ENCODE measurements at regions not wholly inside any gene's neighbourhood (a gene's known extent, or its start where the extent isn't known, plus 50 kb on each side); places are given as distances from the start of the nearest gene placed in this dataset.

DNA sequence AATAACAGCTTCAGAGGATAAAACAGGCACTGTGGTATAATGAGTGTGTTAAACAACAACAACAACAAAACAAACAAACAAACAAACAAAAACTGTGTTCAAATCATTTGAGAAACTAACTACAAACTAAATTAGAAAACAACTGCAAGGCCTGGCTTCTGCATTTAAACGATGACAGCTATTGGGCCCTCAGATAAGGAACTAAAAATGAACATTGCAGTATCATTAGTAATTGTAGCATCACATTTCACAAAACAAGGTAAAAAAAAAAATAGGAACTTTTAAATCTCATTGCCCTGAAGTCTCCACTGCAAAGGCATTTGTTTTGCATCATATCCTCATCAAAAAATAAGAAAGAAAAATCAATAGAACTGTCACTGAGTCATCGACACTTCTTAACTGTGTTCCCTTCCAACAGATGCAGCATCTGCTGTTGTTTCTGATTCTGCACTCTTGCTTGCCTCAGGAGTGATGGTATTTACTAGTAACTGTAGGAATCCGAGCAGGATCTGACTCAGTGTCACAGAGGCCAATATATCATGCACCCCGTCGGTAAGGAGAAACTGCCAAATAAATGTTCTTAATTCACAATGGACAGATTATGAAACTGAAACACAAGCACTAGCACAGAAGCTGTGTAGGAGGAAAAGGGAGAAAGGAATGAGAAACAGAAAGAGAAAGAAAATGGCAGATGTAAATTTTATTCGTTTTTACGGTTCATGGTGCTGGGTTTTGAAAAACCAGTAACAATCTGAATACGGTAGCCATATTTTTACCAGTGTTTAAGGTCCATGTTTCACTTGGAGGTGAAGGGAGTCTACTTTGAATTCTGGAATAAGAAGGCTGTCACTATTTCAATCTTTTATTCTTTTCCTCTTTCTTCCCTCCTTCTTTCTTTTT is 365.7 kb upstream of the EPHA7 start:
- TF ChIP-seq, protein P1, sequence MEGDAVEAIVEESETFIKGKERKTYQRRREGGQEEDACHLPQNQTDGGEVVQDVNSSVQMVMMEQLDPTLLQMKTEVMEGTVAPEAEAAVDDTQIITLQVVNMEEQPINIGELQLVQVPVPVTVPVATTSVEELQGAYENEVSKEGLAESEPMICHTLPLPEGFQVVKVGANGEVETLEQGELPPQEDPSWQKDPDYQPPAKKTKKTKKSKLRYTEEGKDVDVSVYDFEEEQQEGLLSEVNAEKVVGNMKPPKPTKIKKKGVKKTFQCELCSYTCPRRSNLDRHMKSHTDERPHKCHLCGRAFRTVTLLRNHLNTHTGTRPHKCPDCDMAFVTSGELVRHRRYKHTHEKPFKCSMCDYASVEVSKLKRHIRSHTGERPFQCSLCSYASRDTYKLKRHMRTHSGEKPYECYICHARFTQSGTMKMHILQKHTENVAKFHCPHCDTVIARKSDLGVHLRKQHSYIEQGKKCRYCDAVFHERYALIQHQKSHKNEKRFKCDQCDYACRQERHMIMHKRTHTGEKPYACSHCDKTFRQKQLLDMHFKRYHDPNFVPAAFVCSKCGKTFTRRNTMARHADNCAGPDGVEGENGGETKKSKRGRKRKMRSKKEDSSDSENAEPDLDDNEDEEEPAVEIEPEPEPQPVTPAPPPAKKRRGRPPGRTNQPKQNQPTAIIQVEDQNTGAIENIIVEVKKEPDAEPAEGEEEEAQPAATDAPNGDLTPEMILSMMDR (IDR thresholded peaks at IDR 0.05): no peak
- no peak for TF ChIP-seq POLR2A (IDR thresholded peaks at IDR 0.05)
